GM12878 (cell line): ENCODE measurements at regions not wholly inside any gene's neighbourhood (a gene's known extent, or its start where the extent isn't known, plus 50 kb on each side); places are given as distances from the start of the nearest gene placed in this dataset.

ENCODE experiments used
- ATAC-seq: fragments of 200-7000 bp; cut with Tn5 transposase; 3 replicates; pipeline ENCODE4 v1.9.1; 2020; ENCODE audit warnings: mild to moderate bottlenecking, moderate library complexity
- BruUV-seq: library from RNA; stranded (reverse); fragments of 400-500 nt; replicated peaks from 2 replicates; lab custom pipeline; 2021; lab: Mats Ljungman, UMichigan
- CTCF ChIA-PET: fragments of 300-600 bp; sonication (Branson Sonifier 250); formaldehyde crosslinking; extraction: SDS; loops from one replicate; lab custom pipeline; 2021; ENCODE audit warnings: inconsistent platforms; lab: Yijun Ruan, JAX
- POLR2A ChIA-PET: fragments of 350-600 bp; formaldehyde crosslinking; extraction: SDS; loops from one replicate; lab custom pipeline; 2021; ENCODE audit warnings: inconsistent platforms; lab: Charles Lee
- RAD21 ChIA-PET: fragments of 300-600 bp; sonication (Branson Sonifier 250); formaldehyde crosslinking; loops from one replicate; lab custom pipeline; 2023; ENCODE audit warnings: antibody characterized with exemption; ENCODE audit not compliant: unreplicated experiment; lab: Charles Lee
- SMC1A ChIA-PET: fragments of 300-600 bp; sonication (Branson Sonifier 250); formaldehyde crosslinking; loops from one replicate; lab custom pipeline; 2023; ENCODE audit not compliant: unreplicated experiment, uncharacterized antibody; lab: Charles Lee
- DNase-seq: peaks from one replicate; pipeline ENCODE4 v3.0.0-alpha.2; 2011; ENCODE audit warnings: low read depth, low spot score
- FAIRE-seq: peaks from 3 replicates; lab custom pipeline; 2011; peaks lifted over from hg19 to GRCh38; lab: Jason Lieb, UNC
- H2AFZ ChIP-seq: 2 replicates; pipeline ENCODE4 v1.6.0; 2011; ENCODE audit warnings: low read depth, low read length, control low read depth; ENCODE audit not compliant: control insufficient read depth
- H3K27ac ChIP-seq: 2 replicates; pipeline ENCODE4 v1.5.1; 2011; ENCODE audit warnings: control low read depth; ENCODE audit not compliant: control insufficient read depth, insufficient read depth
- H3K27me3 ChIP-seq, 2 experiments: replicated peaks in 1 of 2; 2 replicates each; pipeline versions ENCODE4 v1.6.0 to v1.6.1; 2011; ENCODE audit warnings: low read length in 1 of 2; ENCODE audit not compliant: control insufficient read depth in 2 of 2, insufficient read depth in 2 of 2
- H3K36me3 ChIP-seq, 2 experiments: 2 replicates each; pipeline ENCODE4 v1.5.1; 2011; ENCODE audit warnings: low read length in 1 of 2; ENCODE audit not compliant: control insufficient read depth in 2 of 2, insufficient read depth in 2 of 2
- H3K4me1 ChIP-seq: 2 replicates; pipeline ENCODE4 v1.6.1; 2011; ENCODE audit warnings: mild to moderate bottlenecking, low read length, moderate library complexity, mixed read lengths; ENCODE audit not compliant: control insufficient read depth, insufficient read depth
- H3K4me2 ChIP-seq: 2 replicates; pipeline ENCODE4 v1.6.0; 2011; ENCODE audit warnings: control low read depth; ENCODE audit not compliant: control insufficient read depth, insufficient read depth
- H3K4me3 ChIP-seq: fragments of 200-600 bp; sonication (generic); 2 replicates; pipeline ENCODE4 v1.5.1; 2016
- H3K79me2 ChIP-seq: 2 replicates; pipeline ENCODE4 v1.6.0; 2011; ENCODE audit warnings: low read length; ENCODE audit not compliant: control insufficient read depth, insufficient read depth
- H3K9ac ChIP-seq: 2 replicates; pipeline ENCODE4 v1.8.0; 2011; ENCODE audit warnings: low read length, control low read depth, mixed read lengths; ENCODE audit not compliant: control insufficient read depth, insufficient read depth
- H3K9me3 ChIP-seq: replicated peaks from 3 replicates; pipeline ENCODE4 v1.5.1; 2011; ENCODE audit warnings: mild to moderate bottlenecking, low read length; ENCODE audit not compliant: control insufficient read depth, insufficient read depth
- H4K20me1 ChIP-seq: 2 replicates; pipeline ENCODE4 v1.6.0; 2011; ENCODE audit not compliant: control insufficient read depth, insufficient read depth
- MEF2B ChIP-seq: fragments of 450-650 bp; IDR thresholded peaks from 2 replicates; pipeline ENCODE4 v1.6.1; 2018; ENCODE audit warnings: mild to moderate bottlenecking, moderate library complexity; ENCODE audit not compliant: partially characterized antibody, poor library complexity, severe bottlenecking
- NBN ChIP-seq: fragments of 450-650 bp; IDR thresholded peaks from 2 replicates; pipeline ENCODE4 v1.6.1; 2016
- NRF1 ChIP-seq: conservative IDR thresholded peaks from 2 replicates; pipeline ENCODE4 v1.6.1; 2011; ENCODE audit warnings: mild to moderate bottlenecking, low read depth, low read length, improper control_type of control experiment
- RAD21 ChIP-seq: IDR thresholded peaks from 2 replicates; pipeline ENCODE4 v1.6.1; 2011; ENCODE audit warnings: mild to moderate bottlenecking, low read depth, low read length, moderate library complexity; ENCODE audit not compliant: insufficient read depth
- TCF7 ChIP-seq: IDR thresholded peaks from 2 replicates; pipeline ENCODE4 v1.6.1; 2014; ENCODE audit warnings: antibody characterized with exemption, borderline replicate concordance
- ZNF592 ChIP-seq: fragments of 450-650 bp; IDR thresholded peaks from 2 replicates; pipeline ENCODE4 v1.6.1; 2017; ENCODE audit warnings: mild to moderate bottlenecking, moderate library complexity
- ZSCAN29 ChIP-seq: fragments of 450-650 bp; IDR thresholded peaks from 2 replicates; pipeline ENCODE4 v1.6.1; 2017; ENCODE audit warnings: mild to moderate bottlenecking, moderate library complexity
- WGBS: methylation state at CpG from one replicate; pipeline ENCODE4 v1.1.6; 2016; ENCODE audit warnings: low lambda C conversion rate; ENCODE audit not compliant: insufficient replicate concordance, insufficient coverage; ENCODE audit errors: missing lambda C conversion rate; 5-methylcytosine and 5-hydroxymethylcytosine counted together
- in situ Hi-C: fragments of 300-500 bp; cut with MboI; formaldehyde crosslinking; loops from 9 replicates; pipeline ENCODE4 v1.14.3; 2018; ENCODE audit warnings: mixed read lengths
- intact Hi-C: fragments of 100-400 bp; cut with micrococcal nuclease; formaldehyde crosslinking; loops from one replicate; pipeline ENCODE4 v1.14.2; 2022; ENCODE audit not compliant: unreplicated experiment

- Histone ChIP-seq H3K27me3 (no peaks in the 10 kb centered on the region), H3K4me3 (no peak overlapping the region), H3K27ac (no peak overlapping the region), H3K9me3 (no peaks in the 10 kb centered on the region), H3K4me2 (no peak overlapping the region), H3K4me1 (no peaks in the 10 kb centered on the region), H3K36me3 (no peaks in the 10 kb centered on the region), H4K20me1 (no peaks in the 10 kb centered on the region), H3K9ac (no peak overlapping the region), H3K79me2 (no peaks in the 10 kb centered on the region), H2AFZ (no peak overlapping the region)
- in situ Hi-C loops (no loop called here), intact Hi-C loops (loop anchor here (5.0 to 10.0 kb wide), 3 partner anchors 33 to 280 kb away; no protein-coding TSS in a partner anchor)
- DNase-seq (no peak), ATAC-seq (no peak), FAIRE-seq (no peak)
- BruUV-seq = no TSS peak
- WGBS = 43% methylated on average over 4 of the region's 4 CpGs
- RAD21 ChIA-PET = interaction anchor here (1.1 to 1.4 kb wide), 4 partner anchors 20 to 387 kb away, joined by 3 read pairs; no protein-coding TSS in a partner anchor
- TF ChIP-seq NRF1 = no peak
- no peak for TF ChIP-seq TCF7
- no peak for TF ChIP-seq MEF2B
- TF ChIP-seq ZSCAN29 = no peak
- no peak for TF ChIP-seq RAD21
- TF ChIP-seq NBN = no peak
- TF ChIP-seq ZNF592 = no peak
- SMC1A ChIA-PET = interaction anchor here (1.0 to 1.4 kb wide), 3 partner anchors 305 to 369 kb away, joined by 3 to 4 read pairs (median 3); no protein-coding TSS in a partner anchor
- CTCF ChIA-PET = interaction anchor here (1.0 to 1.9 kb wide), 6 partner anchors 9 to 367 kb away, joined by 3 to 6 read pairs (median 4); no protein-coding TSS in a partner anchor
- POLR2A ChIA-PET = no interaction called here
These were observed 256.3 kb upstream of the LINC00305 start for GRCh38 chr18:64405161-64405560.
